CD14-positive monocyte (primary cell): ENCODE measurements at regions not wholly inside any gene's neighbourhood (a gene's known extent, or its start where the extent isn't known, plus 50 kb on each side); places are given as distances from the start of the nearest gene placed in this dataset.

Source experiments
- DNase-seq, 3 donors: peaks; one replicate each; pipeline ENCODE4 v3.0.0-alpha.2; 2011 to 2022
- H2AFZ ChIP-seq: 2 replicates; pipeline ENCODE4 v1.6.0; 2012; ENCODE audit warnings: mild to moderate bottlenecking, low read depth, low read length, inconsistent platforms; ENCODE audit not compliant: insufficient read depth, poor library complexity, severe bottlenecking
- H3K27ac ChIP-seq, 2 donors: 1 replicate in 1 of 2; 2 replicates in 1 of 2; pipeline ENCODE4 v1.5.1; 2012 to 2013; ENCODE audit warnings: low read length in 2 of 2, control low read depth in 1 of 2, inconsistent platforms in 1 of 2, low read depth in 1 of 2, mild to moderate bottlenecking in 1 of 2
- H3K27me3 ChIP-seq, 2 donors: one replicate each; pipeline versions ENCODE4 v1.6.0 to v1.6.1; 2011 to 2013; ENCODE audit warnings: low read length in 2 of 2; ENCODE audit not compliant: control insufficient read depth in 2 of 2, insufficient read depth in 2 of 2
- H3K36me3 ChIP-seq, 2 donors: replicated peaks in 1 of 2; 1 replicate in 1 of 2; 2 replicates in 1 of 2; pipeline versions ENCODE4 v1.5.1 to v1.6.1; 2012 to 2013; ENCODE audit warnings: low read length in 2 of 2, control low read depth in 1 of 2, inconsistent platforms in 1 of 2, mild to moderate bottlenecking in 1 of 2; ENCODE audit not compliant: insufficient read depth in 2 of 2, control insufficient read depth in 1 of 2
- H3K4me1 ChIP-seq, 2 donors: 1 replicate in 1 of 2; 2 replicates in 1 of 2; pipeline versions ENCODE4 v1.5.1 to v1.6.1; 2012 to 2013; ENCODE audit warnings: low read length in 2 of 2, control low read depth in 1 of 2, inconsistent platforms in 1 of 2, mild to moderate bottlenecking in 1 of 2, moderate library complexity in 1 of 2; ENCODE audit not compliant: insufficient read depth in 2 of 2, control insufficient read depth in 1 of 2
- H3K4me2 ChIP-seq: replicated peaks from 2 replicates; pipeline ENCODE3; 2012; ENCODE audit warnings: low read length, moderate library complexity, mild to moderate bottlenecking; ENCODE audit not compliant: poor library complexity, severe bottlenecking; ENCODE audit errors: extremely low read depth
- H3K4me3 ChIP-seq, 3 experiments: fragments of 200-600 bp in 1 of 3; sonication (generic) in 1 of 3; replicated peaks in 1 of 3; 1 replicate in 2 of 3; 2 replicates in 1 of 3; pipeline ENCODE4 v1.5.1; 2011 to 2013; ENCODE audit warnings: low read length in 3 of 3, mild to moderate bottlenecking in 3 of 3, control low read depth in 2 of 3, low read depth in 2 of 3, inconsistent platforms in 1 of 3, moderate library complexity in 1 of 3
- H3K79me2 ChIP-seq: 2 replicates; pipeline ENCODE4 v1.6.0; 2012; ENCODE audit warnings: mild to moderate bottlenecking, control low read depth, inconsistent platforms, low read length, moderate library complexity; ENCODE audit not compliant: insufficient read depth
- H3K9ac ChIP-seq: 2 replicates; pipeline ENCODE4 v1.6.0; 2017; ENCODE audit warnings: low read length, mild to moderate bottlenecking; ENCODE audit not compliant: insufficient read depth, poor library complexity, severe bottlenecking
- H3K9me3 ChIP-seq, 2 donors: replicated peaks in 1 of 2; 1 replicate in 1 of 2; 2 replicates in 1 of 2; pipeline versions ENCODE4 v1.5.1 to v1.6.1; 2012 to 2013; ENCODE audit warnings: low read length in 2 of 2, control low read depth in 1 of 2; ENCODE audit not compliant: control insufficient read depth in 1 of 2, insufficient read depth in 1 of 2
- H4K20me1 ChIP-seq: 2 replicates; pipeline ENCODE4 v1.6.0; 2012; ENCODE audit warnings: mild to moderate bottlenecking, low read length, control low read depth, moderate library complexity; ENCODE audit not compliant: insufficient read depth
- H3K27ac Mint-ChIP-seq, 7 donors: one replicate each; pipeline ENCODE4 v1.8.0; 2020; ENCODE audit warnings: mild to moderate bottlenecking in 7 of 7, mixed read lengths in 7 of 7, moderate library complexity in 6 of 7, inconsistent platforms in 2 of 7
- H3K27me3 Mint-ChIP-seq, 3 donors: one replicate each; pipeline ENCODE4 v1.8.0; 2021 to 2022; ENCODE audit warnings: low read depth in 3 of 3, mild to moderate bottlenecking in 3 of 3, mixed read lengths in 3 of 3, moderate library complexity in 3 of 3, inconsistent platforms in 1 of 3
- H3K36me3 Mint-ChIP-seq, 2 donors: one replicate each; pipeline ENCODE4 v1.8.0; 2020; ENCODE audit warnings: mixed read lengths in 2 of 2, inconsistent platforms in 1 of 2, mild to moderate bottlenecking in 1 of 2
- H3K4me1 Mint-ChIP-seq: one replicate; pipeline ENCODE4 v1.8.0; 2020; ENCODE audit warnings: mild to moderate bottlenecking, mixed read lengths
- H3K4me3 Mint-ChIP-seq, 2 donors: one replicate each; pipeline ENCODE4 v1.8.0; 2020; ENCODE audit warnings: mild to moderate bottlenecking in 2 of 2, mixed read lengths in 2 of 2, moderate library complexity in 1 of 2
- H3K9me3 Mint-ChIP-seq, 7 donors: one replicate each; pipeline ENCODE4 v1.8.0; 2020 to 2022; ENCODE audit warnings: mixed read lengths in 7 of 7, mild to moderate bottlenecking in 6 of 7, moderate library complexity in 6 of 7, inconsistent platforms in 2 of 7
- WGBS: methylation state at CpG from one replicate; pipeline ENCODE4 v1.1.5; 2013; ENCODE audit warnings: missing lambda C conversion rate; ENCODE audit not compliant: insufficient coverage; 5-methylcytosine and 5-hydroxymethylcytosine counted together
- intact Hi-C, 2 donors: fragments of 100-400 bp; cut with micrococcal nuclease; formaldehyde crosslinking; loops; one replicate each; pipeline versions ENCODE4 v1.15.0 to v1.15.1; 2023
- TF ChIP-seq, protein P1 (sequence below): fragments of 200-600 bp; IDR thresholded peaks from one replicate; pipeline ENCODE4 v1.8.0; 2022; ENCODE audit warnings: antibody characterized with exemption, mild to moderate bottlenecking

GRCh38 chr7:16135658-16136057, 285.7 kb downstream of the CRPPA start:
- no peak overlapping the region for H3K4me3 ChIP-seq
- DNase-seq, result no peak
- no peaks in the 10 kb centered on the region for H4K20me1 ChIP-seq
- Mint-ChIP-seq H3K9me3 (peaks cover 2 to 13% (median 4%) of the 10 kb centered on the region in 7 donors), H3K36me3 (no peaks in the 10 kb centered on the region), H3K27ac (no peak overlapping the region), H3K4me3 (no peak overlapping the region), H3K27me3 (no peaks in the 10 kb centered on the region), H3K4me1 (no peaks in the 10 kb centered on the region)
- H3K4me1 ChIP-seq, result no peaks in the 10 kb centered on the region
- H3K4me2 ChIP-seq, result no peak overlapping the region
- no peaks in the 10 kb centered on the region for H3K36me3 ChIP-seq
- no peak overlapping the region for H3K9ac ChIP-seq
- H3K79me2 ChIP-seq, result no peaks in the 10 kb centered on the region
- TF ChIP-seq, protein P1, sequence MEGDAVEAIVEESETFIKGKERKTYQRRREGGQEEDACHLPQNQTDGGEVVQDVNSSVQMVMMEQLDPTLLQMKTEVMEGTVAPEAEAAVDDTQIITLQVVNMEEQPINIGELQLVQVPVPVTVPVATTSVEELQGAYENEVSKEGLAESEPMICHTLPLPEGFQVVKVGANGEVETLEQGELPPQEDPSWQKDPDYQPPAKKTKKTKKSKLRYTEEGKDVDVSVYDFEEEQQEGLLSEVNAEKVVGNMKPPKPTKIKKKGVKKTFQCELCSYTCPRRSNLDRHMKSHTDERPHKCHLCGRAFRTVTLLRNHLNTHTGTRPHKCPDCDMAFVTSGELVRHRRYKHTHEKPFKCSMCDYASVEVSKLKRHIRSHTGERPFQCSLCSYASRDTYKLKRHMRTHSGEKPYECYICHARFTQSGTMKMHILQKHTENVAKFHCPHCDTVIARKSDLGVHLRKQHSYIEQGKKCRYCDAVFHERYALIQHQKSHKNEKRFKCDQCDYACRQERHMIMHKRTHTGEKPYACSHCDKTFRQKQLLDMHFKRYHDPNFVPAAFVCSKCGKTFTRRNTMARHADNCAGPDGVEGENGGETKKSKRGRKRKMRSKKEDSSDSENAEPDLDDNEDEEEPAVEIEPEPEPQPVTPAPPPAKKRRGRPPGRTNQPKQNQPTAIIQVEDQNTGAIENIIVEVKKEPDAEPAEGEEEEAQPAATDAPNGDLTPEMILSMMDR, result no peak
- peaks cover 0 to 10% of the 10 kb centered on the region in 2 donors for H3K9me3 ChIP-seq
- no peaks in the 10 kb centered on the region for H3K27me3 ChIP-seq
- H3K27ac ChIP-seq, result no peak overlapping the region
- intact Hi-C loops, result no loop called here
- no peak overlapping the region for H2AFZ ChIP-seq

GRCh38 chr7:16130111-16131110, 290.9 kb downstream of the CRPPA start:
- no peaks in the 10 kb centered on the region for H3K36me3 ChIP-seq
- Mint-ChIP-seq H3K9me3 (peaks cover 2 to 14% (median 4%) of the 10 kb centered on the region in 7 donors), H3K4me3 (no peak overlapping the region), H3K27ac (no peak overlapping the region), H3K27me3 (no peaks in the 10 kb centered on the region), H3K36me3 (no peaks in the 10 kb centered on the region), H3K4me1 (no peaks in the 10 kb centered on the region)
- no peaks in the 10 kb centered on the region for H3K79me2 ChIP-seq
- WGBS, result no CpG with 5 or more reads among the region's 1 CpG
- no peak overlapping the region for H3K9ac ChIP-seq
- no peak for DNase-seq
- no peak overlapping the region for H3K27ac ChIP-seq
- H3K27me3 ChIP-seq, result no peaks in the 10 kb centered on the region
- intact Hi-C loops, result no loop called here
- H4K20me1 ChIP-seq, result no peaks in the 10 kb centered on the region
- H3K9me3 ChIP-seq, result peaks cover 0 to 6% of the 10 kb centered on the region in 2 donors
- H3K4me3 ChIP-seq, result no peak overlapping the region
- H3K4me1 ChIP-seq, result no peaks in the 10 kb centered on the region
- H3K4me2 ChIP-seq, result no peak overlapping the region
- TF ChIP-seq, protein P1, result no peak
- no peak overlapping the region for H2AFZ ChIP-seq
